ENCODE measurements at regions not wholly inside any gene's neighbourhood (a gene's known extent, or its start where the extent isn't known, plus 50 kb on each side); places are given as distances from the start of the nearest gene placed in this dataset.

- H3K36me3 ChIP-seq (ENCODE audit: control insufficient read depth in 5 of 5, insufficient read depth in 5 of 5, low read length in 5 of 5): no peaks in the 10 kb centered on the region
- no peak overlapping the region for H3K9ac ChIP-seq (ENCODE audit: low read length in 5 of 5)
- peaks cover 0 to 11% (median 0%) of the 10 kb centered on the region in 5 donors for H3K9me3 ChIP-seq (ENCODE audit: control insufficient read depth in 5 of 5, low read length in 5 of 5)
- no peaks in the 10 kb centered on the region for H3K27me3 ChIP-seq (ENCODE audit: control insufficient read depth in 5 of 5, insufficient read depth in 4 of 5, low read length in 5 of 5)
- H3K4me1 ChIP-seq (ENCODE audit: control insufficient read depth in 5 of 5, insufficient read depth in 5 of 5, low read length in 5 of 5): peaks cover 0 to 7% (median 0%) of the 10 kb centered on the region in 5 donors
- H3K27ac ChIP-seq (ENCODE audit: low read depth, low read length): no peak overlapping the region
- no peak overlapping the region for H3K4me3 ChIP-seq (ENCODE audit: low read depth in 1 of 5, low read length in 5 of 5)
These were observed 59.7 kb upstream of the TMEM72 start for GRCh38 chr10:44851413-44851812.

- no peaks in the 10 kb centered on the region for H3K27me3 ChIP-seq (ENCODE audit: control insufficient read depth in 5 of 5, insufficient read depth in 4 of 5, low read length in 5 of 5)
- peaks cover 0 to 7% (median 0%) of the 10 kb centered on the region in 5 donors for H3K4me1 ChIP-seq (ENCODE audit: control insufficient read depth in 5 of 5, insufficient read depth in 5 of 5, low read length in 5 of 5)
- peaks cover 0 to 11% (median 0%) of the 10 kb centered on the region in 5 donors for H3K9me3 ChIP-seq (ENCODE audit: control insufficient read depth in 5 of 5, low read length in 5 of 5)
- H3K4me3 ChIP-seq (ENCODE audit: low read depth in 1 of 5, low read length in 5 of 5): no peak overlapping the region
- H3K9ac ChIP-seq (ENCODE audit: low read length in 5 of 5): no peak overlapping the region
- H3K27ac ChIP-seq (ENCODE audit: low read depth, low read length): no peak overlapping the region
- H3K36me3 ChIP-seq (ENCODE audit: control insufficient read depth in 5 of 5, insufficient read depth in 5 of 5, low read length in 5 of 5): no peaks in the 10 kb centered on the region
These were observed 59.3 kb upstream of the TMEM72 start for GRCh38 chr10:44851881-44852280.

- Histone ChIP-seq H3K27ac (ENCODE audit: low read depth, low read length) (no peak overlapping the region), H3K9ac (ENCODE audit: low read length in 5 of 5) (no peak overlapping the region), H3K4me1 (ENCODE audit: control insufficient read depth in 5 of 5, insufficient read depth in 5 of 5, low read length in 5 of 5) (peaks cover 0 to 13% (median 0%) of the 10 kb centered on the region in 5 donors), H3K4me3 (ENCODE audit: low read depth in 1 of 5, low read length in 5 of 5) (no peak overlapping the region), H3K36me3 (ENCODE audit: control insufficient read depth in 5 of 5, insufficient read depth in 5 of 5, low read length in 5 of 5) (no peaks in the 10 kb centered on the region), H3K27me3 (ENCODE audit: control insufficient read depth in 5 of 5, insufficient read depth in 4 of 5, low read length in 5 of 5) (no peaks in the 10 kb centered on the region), H3K9me3 (ENCODE audit: control insufficient read depth in 5 of 5, low read length in 5 of 5) (peaks cover 0 to 10% (median 0%) of the 10 kb centered on the region in 5 donors)
These were observed 57.9 kb upstream of the TMEM72 start for GRCh38 chr10:44853148-44853734.

GRCh38 chr10:44853796-44854195, 57.3 kb upstream of the TMEM72 start:
- H3K9ac ChIP-seq (ENCODE audit: low read length in 5 of 5): no peak overlapping the region
- no peaks in the 10 kb centered on the region for H3K27me3 ChIP-seq (ENCODE audit: control insufficient read depth in 5 of 5, insufficient read depth in 4 of 5, low read length in 5 of 5)
- H3K27ac ChIP-seq (ENCODE audit: low read depth, low read length): no peak overlapping the region
- H3K36me3 ChIP-seq (ENCODE audit: control insufficient read depth in 5 of 5, insufficient read depth in 5 of 5, low read length in 5 of 5): no peaks in the 10 kb centered on the region
- peaks cover 0 to 13% (median 0%) of the 10 kb centered on the region in 5 donors for H3K4me1 ChIP-seq (ENCODE audit: control insufficient read depth in 5 of 5, insufficient read depth in 5 of 5, low read length in 5 of 5)
- H3K9me3 ChIP-seq (ENCODE audit: control insufficient read depth in 5 of 5, low read length in 5 of 5): peaks cover 0 to 5% (median 0%) of the 10 kb centered on the region in 5 donors
- no peak overlapping the region for H3K4me3 ChIP-seq (ENCODE audit: low read depth in 1 of 5, low read length in 5 of 5)

- no peaks in the 10 kb centered on the region for H3K27me3 ChIP-seq (ENCODE audit: control insufficient read depth in 5 of 5, insufficient read depth in 4 of 5, low read length in 5 of 5)
- H3K9me3 ChIP-seq (ENCODE audit: control insufficient read depth in 5 of 5, low read length in 5 of 5): no peaks in the 10 kb centered on the region
- H3K4me1 ChIP-seq (ENCODE audit: control insufficient read depth in 5 of 5, insufficient read depth in 5 of 5, low read length in 5 of 5): peaks cover 0 to 13% (median 0%) of the 10 kb centered on the region in 5 donors
- no peak overlapping the region for H3K27ac ChIP-seq (ENCODE audit: low read depth, low read length)
- no peak overlapping the region for H3K9ac ChIP-seq (ENCODE audit: low read length in 5 of 5)
- no peaks in the 10 kb centered on the region for H3K36me3 ChIP-seq (ENCODE audit: control insufficient read depth in 5 of 5, insufficient read depth in 5 of 5, low read length in 5 of 5)
- H3K4me3 ChIP-seq (ENCODE audit: low read depth in 1 of 5, low read length in 5 of 5): no peak overlapping the region
These were observed 56.3 kb upstream of the TMEM72 start for GRCh38 chr10:44854693-44855350.

DNA sequence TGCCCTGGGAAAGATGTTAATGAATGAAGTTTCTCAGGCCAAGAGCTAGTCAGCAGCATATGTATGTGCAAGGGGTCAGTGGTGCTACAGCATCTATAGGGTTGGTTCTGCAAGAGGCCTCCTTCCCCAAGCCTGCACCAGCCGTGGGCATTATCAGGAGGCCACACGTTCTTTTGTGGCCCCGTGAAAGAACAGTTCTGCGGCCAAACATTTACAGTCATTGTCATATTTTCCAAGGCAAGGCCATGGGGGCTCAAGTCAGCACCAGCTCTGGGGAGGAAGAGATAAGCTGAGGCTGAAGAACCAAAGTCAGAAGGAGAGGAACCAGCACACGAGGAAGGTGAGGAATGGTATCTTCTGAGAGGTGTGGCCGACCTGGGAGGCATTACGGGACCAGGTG, 54.4 kb upstream of the TMEM72 start:
- Histone ChIP-seq H3K4me3 (ENCODE audit: low read depth in 1 of 5, low read length in 5 of 5) (no peak overlapping the region), H3K36me3 (ENCODE audit: control insufficient read depth in 5 of 5, insufficient read depth in 5 of 5, low read length in 5 of 5) (no peaks in the 10 kb centered on the region), H3K9me3 (ENCODE audit: control insufficient read depth in 5 of 5, low read length in 5 of 5) (no peaks in the 10 kb centered on the region), H3K4me1 (ENCODE audit: control insufficient read depth in 5 of 5, insufficient read depth in 5 of 5, low read length in 5 of 5) (peaks cover 0 to 12% (median 5%) of the 10 kb centered on the region in 5 donors), H3K27me3 (ENCODE audit: control insufficient read depth in 5 of 5, insufficient read depth in 4 of 5, low read length in 5 of 5) (no peaks in the 10 kb centered on the region), H3K9ac (ENCODE audit: low read length in 5 of 5) (no peak overlapping the region), H3K27ac (ENCODE audit: low read depth, low read length) (no peak overlapping the region)

GRCh38 chr10:44857363-44858016, 53.6 kb upstream of the TMEM72 start:
- Histone ChIP-seq H3K4me1 (ENCODE audit: control insufficient read depth in 5 of 5, insufficient read depth in 5 of 5, low read length in 5 of 5) (peaks cover 0 to 15% (median 10%) of the 10 kb centered on the region in 5 donors), H3K9ac (ENCODE audit: low read length in 5 of 5) (no peak overlapping the region), H3K4me3 (ENCODE audit: low read depth in 1 of 5, low read length in 5 of 5) (no peak overlapping the region), H3K36me3 (ENCODE audit: control insufficient read depth in 5 of 5, insufficient read depth in 5 of 5, low read length in 5 of 5) (no peaks in the 10 kb centered on the region), H3K27me3 (ENCODE audit: control insufficient read depth in 5 of 5, insufficient read depth in 4 of 5, low read length in 5 of 5) (peaks cover 0 to 3% (median 0%) of the 10 kb centered on the region in 5 donors), H3K9me3 (ENCODE audit: control insufficient read depth in 5 of 5, low read length in 5 of 5) (no peaks in the 10 kb centered on the region), H3K27ac (ENCODE audit: low read depth, low read length) (no peak overlapping the region)

DNA sequence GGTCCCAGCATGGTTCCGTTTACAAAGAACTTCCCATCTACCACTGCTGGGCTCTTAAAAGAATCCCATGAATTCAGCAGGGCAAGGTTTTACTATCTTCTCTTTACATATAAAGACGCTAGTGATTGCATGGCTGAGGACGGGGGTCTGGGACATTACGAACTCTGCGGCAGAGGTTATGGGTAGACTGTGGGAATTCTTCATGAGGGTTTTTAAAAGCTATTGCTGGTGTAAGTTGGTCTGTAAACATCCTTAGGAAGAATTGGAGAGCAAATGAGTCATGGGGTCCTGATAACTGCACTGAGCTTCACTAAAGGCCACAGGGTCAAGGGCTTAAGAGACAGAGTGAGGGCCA, 53.1 kb upstream of the TMEM72 start:
- Histone ChIP-seq H3K9ac (ENCODE audit: low read length in 5 of 5) (no peak overlapping the region), H3K9me3 (ENCODE audit: control insufficient read depth in 5 of 5, low read length in 5 of 5) (no peaks in the 10 kb centered on the region), H3K4me1 (ENCODE audit: control insufficient read depth in 5 of 5, insufficient read depth in 5 of 5, low read length in 5 of 5) (peaks cover 0 to 20% (median 15%) of the 10 kb centered on the region in 5 donors), H3K27ac (ENCODE audit: low read depth, low read length) (no peak overlapping the region), H3K4me3 (ENCODE audit: low read depth in 1 of 5, low read length in 5 of 5) (no peak overlapping the region), H3K36me3 (ENCODE audit: control insufficient read depth in 5 of 5, insufficient read depth in 5 of 5, low read length in 5 of 5) (no peaks in the 10 kb centered on the region), H3K27me3 (ENCODE audit: control insufficient read depth in 5 of 5, insufficient read depth in 4 of 5, low read length in 5 of 5) (peaks cover 0 to 3% (median 0%) of the 10 kb centered on the region in 5 donors)

DNA sequence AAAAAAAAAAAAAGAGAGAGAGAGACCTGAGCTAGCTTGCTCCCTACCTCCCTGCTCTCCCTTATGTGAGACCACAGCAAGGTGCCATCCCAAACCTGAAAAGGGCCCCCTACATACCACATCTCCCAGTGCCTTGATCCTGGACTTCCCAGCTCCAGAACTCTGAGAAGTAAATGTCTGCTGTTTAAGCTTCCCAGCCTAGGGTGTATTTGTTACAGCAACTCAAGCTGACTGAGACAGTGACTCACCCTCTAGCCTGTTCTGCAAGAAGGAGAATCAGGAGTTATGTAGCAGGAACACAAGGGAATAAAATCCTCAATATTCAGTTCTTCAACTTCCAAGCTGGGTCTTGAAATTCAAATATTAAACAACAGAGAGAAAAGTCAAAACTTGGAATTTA, 52.1 kb upstream of the TMEM72 start:
- Histone ChIP-seq H3K27me3 (ENCODE audit: control insufficient read depth in 5 of 5, insufficient read depth in 4 of 5, low read length in 5 of 5) (peaks cover 0 to 9% (median 0%) of the 10 kb centered on the region in 5 donors), H3K36me3 (ENCODE audit: control insufficient read depth in 5 of 5, insufficient read depth in 5 of 5, low read length in 5 of 5) (no peaks in the 10 kb centered on the region), H3K27ac (ENCODE audit: low read depth, low read length) (no peak overlapping the region), H3K4me3 (ENCODE audit: low read depth in 1 of 5, low read length in 5 of 5) (no peak overlapping the region), H3K9ac (ENCODE audit: low read length in 5 of 5) (no peak overlapping the region), H3K4me1 (ENCODE audit: control insufficient read depth in 5 of 5, insufficient read depth in 5 of 5, low read length in 5 of 5) (peaks cover 0 to 27% (median 24%) of the 10 kb centered on the region in 5 donors), H3K9me3 (ENCODE audit: control insufficient read depth in 5 of 5, low read length in 5 of 5) (no peaks in the 10 kb centered on the region)
